ENCODE measurements at regions not wholly inside any gene's neighbourhood (a gene's known extent, or its start where the extent isn't known, plus 50 kb on each side); places are given as distances from the start of the nearest gene placed in this dataset.

GRCh38 chr21:35737899-35738346, 322.4 kb downstream of the SETD4 start (continued):
- TF ChIP-seq ZNF518A (tag by site-specific recombination; conservative IDR thresholded peaks at IDR 0.05; ENCODE audit: low read depth) (no peak), ZNF324 (tag by site-specific recombination; IDR thresholded peaks at IDR 0.05) (no peak)

GRCh38 chr21:35737449-35737848, 322.9 kb downstream of the SETD4 start:
- Histone ChIP-seq H3K36me3 (ENCODE audit: control insufficient read depth in 2 of 2, insufficient read depth in 1 of 2, low read length in 2 of 2) (no peaks in the 10 kb centered on the region), H3K4me1 (ENCODE audit: control insufficient read depth, insufficient read depth, low read length) (no peaks in the 10 kb centered on the region), H3K27ac (ENCODE audit: extremely low read depth, low read depth, low read length) (no peak overlapping the region), H3K9me3 (ENCODE audit: control insufficient read depth, insufficient read depth, low read depth, low read length) (no peaks in the 10 kb centered on the region), H3K4me3 (ENCODE audit: low read depth, low read length) (no peak overlapping the region)
- ChIA-PET CTCF (interaction anchor here (0.6 kb wide), 1 partner anchor 215 kb away, joined by 5 read pairs; no protein-coding TSS in a partner anchor), POLR2A (interaction anchor here (0.6 kb wide), 1 partner anchor 103 kb away, joined by 4 read pairs; no protein-coding TSS in a partner anchor)
- TF ChIP-seq KLF17 (tag by site-specific recombination; IDR thresholded peaks at IDR 0.05) (no peak), ZNF266 (tag by site-specific recombination; IDR thresholded peaks at IDR 0.05; ENCODE audit: low read depth) (no peak), ZNF626 (tag by site-specific recombination; IDR thresholded peaks at IDR 0.05) (no peak), ZNF658 (tag by site-specific recombination; IDR thresholded peaks at IDR 0.05) (no peak), ZNF596 (tag by site-specific recombination; IDR thresholded peaks at IDR 0.05) (no peak)

GRCh38 chr21:35732788-35733187, 327.5 kb downstream of the SETD4 start:
- no peak for TF ChIP-seq ZNF792 (tag by site-specific recombination; IDR thresholded peaks at IDR 0.05)
- no peak for TF ChIP-seq SP7 (tag by site-specific recombination; IDR thresholded peaks at IDR 0.05)
- TF ChIP-seq YY1 (tag by site-specific recombination; IDR thresholded peaks at IDR 0.05): no peak
- H3K9me3 ChIP-seq (ENCODE audit: control insufficient read depth, insufficient read depth, low read depth, low read length): no peaks in the 10 kb centered on the region
- ChIA-PET POLR2A (no interaction called here), CTCF (no interaction called here)
- no peaks in the 10 kb centered on the region for H3K4me1 ChIP-seq (ENCODE audit: control insufficient read depth, insufficient read depth, low read length)
- H3K4me3 ChIP-seq (ENCODE audit: low read depth, low read length): no peak overlapping the region
- H3K27ac ChIP-seq (ENCODE audit: extremely low read depth, low read depth, low read length): no peak overlapping the region
- H3K36me3 ChIP-seq (ENCODE audit: control insufficient read depth in 2 of 2, insufficient read depth in 1 of 2, low read length in 2 of 2): no peaks in the 10 kb centered on the region

- Histone ChIP-seq H3K36me3 (ENCODE audit: control insufficient read depth in 2 of 2, insufficient read depth in 1 of 2, low read length in 2 of 2) (no peaks in the 10 kb centered on the region), H3K4me1 (ENCODE audit: control insufficient read depth, insufficient read depth, low read length) (no peaks in the 10 kb centered on the region), H3K9me3 (ENCODE audit: control insufficient read depth, insufficient read depth, low read depth, low read length) (no peaks in the 10 kb centered on the region), H3K4me3 (ENCODE audit: low read depth, low read length) (no peak overlapping the region), H3K27ac (ENCODE audit: extremely low read depth, low read depth, low read length) (no peak overlapping the region)
- TF ChIP-seq ZNF747 (tag by site-specific recombination; IDR thresholded peaks at IDR 0.05) (no peak), ZNF555 (tag by site-specific recombination; conservative IDR thresholded peaks at IDR 0.05) (no peak), HOXD13 (CRISPR knock-in tag; IDR thresholded peaks at IDR 0.05; ENCODE audit: borderline replicate concordance) (no peak), ZNF146 (tag by site-specific recombination; IDR thresholded peaks at IDR 0.05) (no peak), ZNF202 (tag by site-specific recombination; IDR thresholded peaks at IDR 0.05; ENCODE audit: borderline replicate concordance) (no peak), ZNF426 (tag by site-specific recombination; IDR thresholded peaks at IDR 0.05) (no peak), ZNF341 (tag by site-specific recombination; IDR thresholded peaks at IDR 0.05; ENCODE audit: low read depth) (no peak)
- POLR2A ChIA-PET: no interaction called here
- CTCF ChIA-PET: interaction anchor here (0.6 to 1.2 kb wide), 2 partner anchors 15 to 85 kb away, joined by 3 read pairs; no protein-coding TSS in a partner anchor
Measured at GRCh38 chr21:35730325-35730724, 330.0 kb downstream of the SETD4 start.

Data from HEK293 (cell line).